HG02571 (cell line): ENCODE measurements at regions not wholly inside any gene's neighbourhood (a gene's known extent, or its start where the extent isn't known, plus 50 kb on each side); places are given as distances from the start of the nearest gene placed in this dataset.
A peak's percentile ranks its signal among the peaks of the same experiment; 100 is the strongest.

ENCODE experiments used
- ATAC-seq: cut with Tn5 transposase; IDR thresholded peaks from one replicate; pipeline ENCODE4 v1.9.1; 2021; ENCODE audit warnings: mild to moderate bottlenecking, moderate library complexity; ENCODE audit not compliant: unreplicated experiment

GRCh38 chr4:43242606-43243005 is 350.1 kb downstream of the GRXCR1 start:
- ATAC-seq = no peak

- no peak for ATAC-seq
Measured at GRCh38 chr4:43243433-43244116, 351.1 kb downstream of the GRXCR1 start.

- ATAC-seq = peak; percentile 89
Measured at GRCh38 chr4:43244688-43245382, 352.3 kb downstream of the GRXCR1 start.

- ATAC-seq = no peak
Measured at GRCh38 chr4:43251841-43252240, 359.3 kb downstream of the GRXCR1 start.

GRCh38 chr4:43253541-43253940 is 361.0 kb downstream of the GRXCR1 start:
- no peak for ATAC-seq

- ATAC-seq = no peak
Measured at GRCh38 chr4:43264730-43265129, 372.2 kb downstream of the GRXCR1 start.

GRCh38 chr4:43271946-43272345 is 379.4 kb downstream of the GRXCR1 start:
- ATAC-seq = no peak

GRCh38 chr4:43274376-43274775 is 381.9 kb downstream of the GRXCR1 start:
- ATAC-seq = no peak

GRCh38 chr4:43275779-43276178 is 383.3 kb downstream of the GRXCR1 start:
- no peak for ATAC-seq

GRCh38 chr4:43276321-43276720 is 383.8 kb downstream of the GRXCR1 start:
- ATAC-seq = no peak

- ATAC-seq = no peak
Measured at GRCh38 chr4:43277003-43277402, 384.5 kb downstream of the GRXCR1 start.

GRCh38 chr4:43282534-43282933 is 390.0 kb downstream of the GRXCR1 start:
- no peak for ATAC-seq

- no peak for ATAC-seq
Measured at GRCh38 chr4:43286137-43286536, 393.6 kb downstream of the GRXCR1 start.

- ATAC-seq = no peak
Measured at GRCh38 chr4:43296946-43297528, 404.5 kb downstream of the GRXCR1 start.

GRCh38 chr4:43316813-43317212 is 424.3 kb downstream of the GRXCR1 start:
- no peak for ATAC-seq

GRCh38 chr4:43325220-43325967 is 432.9 kb downstream of the GRXCR1 start:
- no peak for ATAC-seq

- ATAC-seq = no peak
Measured at GRCh38 chr4:43330288-43330687, 437.8 kb downstream of the GRXCR1 start.

GRCh38 chr4:43331226-43332051 is 438.9 kb downstream of the GRXCR1 start:
- no peak for ATAC-seq

- no peak for ATAC-seq
Measured at GRCh38 chr4:43332052-43332425, 439.5 kb downstream of the GRXCR1 start.

- ATAC-seq = no peak
Measured at GRCh38 chr4:43337707-43338106, 445.2 kb downstream of the GRXCR1 start.

- ATAC-seq = no peak
Measured at GRCh38 chr4:43339435-43339834, 446.9 kb downstream of the GRXCR1 start.
